ENCODE measurements at regions not wholly inside any gene's neighbourhood (a gene's known extent, or its start where the extent isn't known, plus 50 kb on each side); places are given as distances from the start of the nearest gene placed in this dataset.

DNA sequence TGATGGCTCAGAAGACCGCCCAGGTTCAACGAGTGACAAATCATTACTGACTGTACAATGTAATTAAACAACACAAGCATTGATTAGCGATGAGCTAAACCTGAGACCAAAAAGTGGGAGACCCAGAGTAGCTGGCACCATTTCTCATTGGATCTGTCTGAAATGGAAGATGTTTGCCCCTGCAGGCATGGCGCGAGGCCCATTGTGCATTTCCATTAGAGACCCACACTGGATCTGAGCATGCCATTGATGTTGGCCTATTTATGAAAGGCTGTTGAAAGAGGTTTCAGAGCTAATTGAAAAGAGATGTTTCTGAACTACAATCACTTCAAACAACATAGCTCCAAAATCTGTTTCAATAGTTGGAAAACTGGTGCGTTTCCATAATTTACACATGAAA, 196.7 kb downstream of the TFAP2B start:
- TF ChIP-seq, protein P1, sequence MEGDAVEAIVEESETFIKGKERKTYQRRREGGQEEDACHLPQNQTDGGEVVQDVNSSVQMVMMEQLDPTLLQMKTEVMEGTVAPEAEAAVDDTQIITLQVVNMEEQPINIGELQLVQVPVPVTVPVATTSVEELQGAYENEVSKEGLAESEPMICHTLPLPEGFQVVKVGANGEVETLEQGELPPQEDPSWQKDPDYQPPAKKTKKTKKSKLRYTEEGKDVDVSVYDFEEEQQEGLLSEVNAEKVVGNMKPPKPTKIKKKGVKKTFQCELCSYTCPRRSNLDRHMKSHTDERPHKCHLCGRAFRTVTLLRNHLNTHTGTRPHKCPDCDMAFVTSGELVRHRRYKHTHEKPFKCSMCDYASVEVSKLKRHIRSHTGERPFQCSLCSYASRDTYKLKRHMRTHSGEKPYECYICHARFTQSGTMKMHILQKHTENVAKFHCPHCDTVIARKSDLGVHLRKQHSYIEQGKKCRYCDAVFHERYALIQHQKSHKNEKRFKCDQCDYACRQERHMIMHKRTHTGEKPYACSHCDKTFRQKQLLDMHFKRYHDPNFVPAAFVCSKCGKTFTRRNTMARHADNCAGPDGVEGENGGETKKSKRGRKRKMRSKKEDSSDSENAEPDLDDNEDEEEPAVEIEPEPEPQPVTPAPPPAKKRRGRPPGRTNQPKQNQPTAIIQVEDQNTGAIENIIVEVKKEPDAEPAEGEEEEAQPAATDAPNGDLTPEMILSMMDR (conservative IDR thresholded peaks at IDR 0.05 in 1 of 2, IDR thresholded peaks at IDR 0.05 in 1 of 2; ENCODE audit: low read depth in 1 of 2, low read length in 2 of 2) = no peak
- TF ChIP-seq EZH2 (IDR thresholded peaks at IDR 0.05; ENCODE audit: low read length, missing control alignments) = no peak
